ENCODE measurements at regions not wholly inside any gene's neighbourhood (a gene's known extent, or its start where the extent isn't known, plus 50 kb on each side); places are given as distances from the start of the nearest gene placed in this dataset.

- Histone ChIP-seq H3K27me3 (ENCODE audit: insufficient read depth in 3 of 3, low read length in 2 of 3) (no peaks in the 10 kb centered on the region), H3K9me3 (no peaks in the 10 kb centered on the region), H3K27ac (no peak overlapping the region), H3K4me1 (peaks cover 8% of the 10 kb centered on the region), H3K36me3 (ENCODE audit: insufficient read depth in 1 of 2, low read depth in 1 of 2) (no peaks in the 10 kb centered on the region), H3K4me3 (no peak overlapping the region)
- TF ChIP-seq CTCF (IDR thresholded peaks at IDR 0.05), result no peak
- 50 to 59% (median 50%) methylated on average over 2 of the region's 2 CpGs for WGBS, 3 donors
- intact Hi-C loops (cut with DNase I), result no loop called here
- DNase-seq (no peak), ATAC-seq (peak in 1 of 4 donors; percentile 68)
These were observed 169.7 kb upstream of the TNFAIP3 start for GRCh38 chr6:137697267-137697938.

- Histone ChIP-seq H3K4me3 (no peak overlapping the region), H3K9me3 (no peaks in the 10 kb centered on the region), H3K36me3 (ENCODE audit: insufficient read depth in 1 of 2, low read depth in 1 of 2) (no peaks in the 10 kb centered on the region), H3K27me3 (ENCODE audit: insufficient read depth in 3 of 3, low read length in 2 of 3) (no peaks in the 10 kb centered on the region), H3K4me1 (peaks cover 17% of the 10 kb centered on the region), H3K27ac (no peak overlapping the region)
- ATAC-seq (peak in 1 of 4 donors; percentile 18), DNase-seq (no peak)
- 70 to 86% (median 74%) methylated on average over 3 of the region's 3 CpGs for WGBS, 3 donors
- no peak for TF ChIP-seq CTCF (IDR thresholded peaks at IDR 0.05)
- intact Hi-C loops (cut with DNase I), result no loop called here
These were observed 168.4 kb upstream of the TNFAIP3 start for GRCh38 chr6:137698636-137699030.

GRCh38 chr6:137699031-137699683, 167.9 kb upstream of the TNFAIP3 start:
- TF ChIP-seq CTCF (IDR thresholded peaks at IDR 0.05), result no peak

GRCh38 chr6:137700161-137700560, 166.9 kb upstream of the TNFAIP3 start:
- no peaks in the 10 kb centered on the region for H3K36me3 ChIP-seq (ENCODE audit: insufficient read depth in 1 of 2, low read depth in 1 of 2)
- 83 to 92% (median 91%) methylated on average over 1 of the region's 1 CpG for WGBS, 3 donors
- H3K4me3 ChIP-seq, result no peak overlapping the region
- H3K9me3 ChIP-seq, result no peaks in the 10 kb centered on the region
- peaks cover 21% of the 10 kb centered on the region for H3K4me1 ChIP-seq
- intact Hi-C loops (cut with DNase I), result loop anchor here in 1 of 2 donors (5.0 kb wide), 1 partner anchor 412 kb away; no protein-coding TSS in a partner anchor
- no peak for TF ChIP-seq CTCF (IDR thresholded peaks at IDR 0.05)
- no peak overlapping the region for H3K27ac ChIP-seq
- ATAC-seq, result no peak
- DNase-seq, result no peak
- no peaks in the 10 kb centered on the region for H3K27me3 ChIP-seq (ENCODE audit: insufficient read depth in 3 of 3, low read length in 2 of 3)

More at GRCh38 chr6:137699031-137699683, 167.9 kb upstream of the TNFAIP3 start:
- 61 to 66% (median 61%) methylated on average over 5 of the region's 5 CpGs for WGBS, 3 donors
- H3K9me3 ChIP-seq, result no peaks in the 10 kb centered on the region
- no peaks in the 10 kb centered on the region for H3K27me3 ChIP-seq (ENCODE audit: insufficient read depth in 3 of 3, low read length in 2 of 3)
- no peak overlapping the region for H3K4me3 ChIP-seq
- no peak for ATAC-seq
- no peaks in the 10 kb centered on the region for H3K36me3 ChIP-seq (ENCODE audit: insufficient read depth in 1 of 2, low read depth in 1 of 2)
- peaks cover 17% of the 10 kb centered on the region for H3K4me1 ChIP-seq
- no peak for DNase-seq
- no peak overlapping the region for H3K27ac ChIP-seq
- intact Hi-C loops (cut with DNase I), result no loop called here

All from psoas muscle (tissue), 7 donors.